ENCODE measurements at regions not wholly inside any gene's neighbourhood (a gene's known extent, or its start where the extent isn't known, plus 50 kb on each side); places are given as distances from the start of the nearest gene placed in this dataset.

DNA sequence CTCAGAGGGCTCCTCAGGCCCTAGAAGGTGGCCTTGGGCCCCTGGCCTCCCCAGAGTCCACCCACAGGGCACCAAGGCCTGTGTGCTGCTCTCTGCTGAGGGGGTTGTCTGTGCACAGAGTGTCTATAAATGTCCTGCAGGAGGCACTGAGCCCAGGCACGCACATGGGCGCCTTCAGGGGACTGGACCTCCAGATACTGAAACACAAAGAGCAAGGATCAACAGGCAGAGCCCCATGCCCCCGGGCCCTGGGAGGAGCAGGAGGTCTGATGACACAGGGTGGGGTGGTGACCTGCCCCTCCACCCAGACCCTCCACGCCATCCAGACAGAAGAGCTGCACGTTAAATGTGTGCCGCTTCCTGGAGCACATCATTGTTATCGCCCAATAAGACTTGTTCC is 64.6 kb upstream of the SIMC1 start:
- no peak overlapping the region for H3K4me3 ChIP-seq (ENCODE audit: low read depth, low read length, poor library complexity, severe bottlenecking)
- intact Hi-C loops (cut with micrococcal nuclease; ENCODE audit: unreplicated experiment): no loop called here
- TF ChIP-seq EZH2 (IDR thresholded peaks at IDR 0.05; ENCODE audit: borderline replicate concordance, low read depth, low read length, poor library complexity, severe bottlenecking): no peak
- TF ChIP-seq, protein P1, sequence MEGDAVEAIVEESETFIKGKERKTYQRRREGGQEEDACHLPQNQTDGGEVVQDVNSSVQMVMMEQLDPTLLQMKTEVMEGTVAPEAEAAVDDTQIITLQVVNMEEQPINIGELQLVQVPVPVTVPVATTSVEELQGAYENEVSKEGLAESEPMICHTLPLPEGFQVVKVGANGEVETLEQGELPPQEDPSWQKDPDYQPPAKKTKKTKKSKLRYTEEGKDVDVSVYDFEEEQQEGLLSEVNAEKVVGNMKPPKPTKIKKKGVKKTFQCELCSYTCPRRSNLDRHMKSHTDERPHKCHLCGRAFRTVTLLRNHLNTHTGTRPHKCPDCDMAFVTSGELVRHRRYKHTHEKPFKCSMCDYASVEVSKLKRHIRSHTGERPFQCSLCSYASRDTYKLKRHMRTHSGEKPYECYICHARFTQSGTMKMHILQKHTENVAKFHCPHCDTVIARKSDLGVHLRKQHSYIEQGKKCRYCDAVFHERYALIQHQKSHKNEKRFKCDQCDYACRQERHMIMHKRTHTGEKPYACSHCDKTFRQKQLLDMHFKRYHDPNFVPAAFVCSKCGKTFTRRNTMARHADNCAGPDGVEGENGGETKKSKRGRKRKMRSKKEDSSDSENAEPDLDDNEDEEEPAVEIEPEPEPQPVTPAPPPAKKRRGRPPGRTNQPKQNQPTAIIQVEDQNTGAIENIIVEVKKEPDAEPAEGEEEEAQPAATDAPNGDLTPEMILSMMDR (conservative IDR thresholded peaks at IDR 0.05; ENCODE audit: low read depth, low read length): no peak
- no peak overlapping the region for H3K27ac ChIP-seq (ENCODE audit: low read depth, low read length, poor library complexity, severe bottlenecking)
- H3K4me1 ChIP-seq (ENCODE audit: insufficient read depth, low read length, poor library complexity, severe bottlenecking): no peaks in the 10 kb centered on the region
- peaks cover 34% of the 10 kb centered on the region for H3K27me3 ChIP-seq (replicated peaks; ENCODE audit: insufficient read depth, low read depth, low read length, poor library complexity)
- ChIA-PET CTCF (no interaction called here), POLR2A (ENCODE audit: low non-redundant PET) (no interaction called here)
- H3K9me3 ChIP-seq (ENCODE audit: low read depth, low read length, poor library complexity, severe bottlenecking): no peaks in the 10 kb centered on the region
- BruUV-seq (replicated peaks): no TSS peak
- no peak for DNase-seq (ENCODE audit: low spot score)
- no peaks in the 10 kb centered on the region for H3K36me3 ChIP-seq (ENCODE audit: insufficient read depth, low read length, poor library complexity, severe bottlenecking)

GRCh38 chr5:176174345-176175025 is 63.7 kb upstream of the SIMC1 start:
- Histone ChIP-seq H3K27ac (ENCODE audit: low read depth, low read length, poor library complexity, severe bottlenecking) (no peak overlapping the region), H3K9me3 (ENCODE audit: low read depth, low read length, poor library complexity, severe bottlenecking) (no peaks in the 10 kb centered on the region), H3K36me3 (ENCODE audit: insufficient read depth, low read length, poor library complexity, severe bottlenecking) (no peaks in the 10 kb centered on the region), H3K4me3 (ENCODE audit: low read depth, low read length, poor library complexity, severe bottlenecking) (no peak overlapping the region), H3K4me1 (ENCODE audit: insufficient read depth, low read length, poor library complexity, severe bottlenecking) (no peaks in the 10 kb centered on the region), H3K27me3 (replicated peaks; ENCODE audit: insufficient read depth, low read depth, low read length, poor library complexity) (peaks cover 41% of the 10 kb centered on the region)
- ChIA-PET POLR2A (ENCODE audit: low non-redundant PET) (no interaction called here), CTCF (no interaction called here)
- intact Hi-C loops (cut with micrococcal nuclease; ENCODE audit: unreplicated experiment): no loop called here
- no TSS peak for BruUV-seq (replicated peaks)
- DNase-seq (ENCODE audit: low spot score): no peak
- no peak for TF ChIP-seq EZH2 (IDR thresholded peaks at IDR 0.05; ENCODE audit: borderline replicate concordance, low read depth, low read length, poor library complexity, severe bottlenecking)
- TF ChIP-seq, protein P1 (conservative IDR thresholded peaks at IDR 0.05; ENCODE audit: low read depth, low read length): no peak

GRCh38 chr5:176175101-176175852 is 62.9 kb upstream of the SIMC1 start:
- intact Hi-C loops (cut with micrococcal nuclease; ENCODE audit: unreplicated experiment): no loop called here
- Histone ChIP-seq H3K36me3 (ENCODE audit: insufficient read depth, low read length, poor library complexity, severe bottlenecking) (no peaks in the 10 kb centered on the region), H3K9me3 (ENCODE audit: low read depth, low read length, poor library complexity, severe bottlenecking) (no peaks in the 10 kb centered on the region), H3K4me3 (ENCODE audit: low read depth, low read length, poor library complexity, severe bottlenecking) (no peak overlapping the region), H3K27ac (ENCODE audit: low read depth, low read length, poor library complexity, severe bottlenecking) (no peak overlapping the region), H3K27me3 (replicated peaks; ENCODE audit: insufficient read depth, low read depth, low read length, poor library complexity) (peaks cover 49% of the 10 kb centered on the region), H3K4me1 (ENCODE audit: insufficient read depth, low read length, poor library complexity, severe bottlenecking) (no peaks in the 10 kb centered on the region)
- POLR2A ChIA-PET (ENCODE audit: low non-redundant PET): no interaction called here
- CTCF ChIA-PET: no interaction called here
- no TSS peak for BruUV-seq (replicated peaks)
- TF ChIP-seq EZH2 (IDR thresholded peaks at IDR 0.05; ENCODE audit: borderline replicate concordance, low read depth, low read length, poor library complexity, severe bottlenecking): no peak
- TF ChIP-seq, protein P1 (conservative IDR thresholded peaks at IDR 0.05; ENCODE audit: low read depth, low read length): no peak
- DNase-seq (ENCODE audit: low spot score): no peak

All from A673 (cell line).